ENCODE measurements at regions not wholly inside any gene's neighbourhood (a gene's known extent, or its start where the extent isn't known, plus 50 kb on each side); places are given as distances from the start of the nearest gene placed in this dataset.

- TF ChIP-seq POLR2A (IDR thresholded peaks at IDR 0.05) (no peak), CTCF (IDR thresholded peaks at IDR 0.05) (no peak)
- Histone ChIP-seq H3K27me3 (no peaks in the 10 kb centered on the region), H3K9me3 (replicated peaks in 1 of 3) (no peaks in the 10 kb centered on the region), H3K4me3 (no peak overlapping the region), H3K27ac (no peak overlapping the region), H3K36me3 (replicated peaks in 1 of 2) (no peaks in the 10 kb centered on the region), H3K4me1 (replicated peaks in 1 of 2) (no peaks in the 10 kb centered on the region)
- DNase-seq: no peak
- 48 to 65% (median 57%) methylated on average over 5 of the region's 5 CpGs for WGBS, 4 donors
- intact Hi-C loops (cut with DNase I): no loop called here
These were observed 574.8 kb downstream of the ETV1 start for GRCh38 chr7:13414661-13415107.

GRCh38 chr7:13416071-13416470 is 573.4 kb downstream of the ETV1 start:
- no peak overlapping the region for H3K27ac ChIP-seq
- TF ChIP-seq CTCF (IDR thresholded peaks at IDR 0.05): no peak
- H3K4me1 ChIP-seq (replicated peaks in 1 of 2): no peaks in the 10 kb centered on the region
- no peak for DNase-seq
- intact Hi-C loops (cut with DNase I): no loop called here
- H3K4me3 ChIP-seq: no peak overlapping the region
- WGBS, 4 donors: 62 to 83% (median 69%) methylated on average over 2 of the region's 2 CpGs
- no peaks in the 10 kb centered on the region for H3K36me3 ChIP-seq (replicated peaks in 1 of 2)
- no peaks in the 10 kb centered on the region for H3K9me3 ChIP-seq (replicated peaks in 1 of 3)
- no peaks in the 10 kb centered on the region for H3K27me3 ChIP-seq

- no peaks in the 10 kb centered on the region for H3K36me3 ChIP-seq (replicated peaks in 1 of 2)
- H3K27ac ChIP-seq: no peak overlapping the region
- TF ChIP-seq CTCF (IDR thresholded peaks at IDR 0.05): no peak
- no peak for TF ChIP-seq POLR2A (IDR thresholded peaks at IDR 0.05)
- no peaks in the 10 kb centered on the region for H3K27me3 ChIP-seq
- intact Hi-C loops (cut with DNase I): no loop called here
- no peak overlapping the region for H3K4me3 ChIP-seq
- 41 to 81% (median 60%) methylated on average over 1 of the region's 1 CpG for WGBS, 4 donors
- H3K4me1 ChIP-seq (replicated peaks in 1 of 2): no peaks in the 10 kb centered on the region
- no peaks in the 10 kb centered on the region for H3K9me3 ChIP-seq (replicated peaks in 1 of 3)
- DNase-seq: no peak
These were observed 572.9 kb downstream of the ETV1 start for GRCh38 chr7:13416544-13416943.

GRCh38 chr7:13420726-13421125 is 568.7 kb downstream of the ETV1 start:
- Histone ChIP-seq H3K36me3 (replicated peaks in 1 of 2) (no peaks in the 10 kb centered on the region), H3K27ac (no peak overlapping the region), H3K9me3 (replicated peaks in 1 of 3) (no peaks in the 10 kb centered on the region), H3K4me1 (replicated peaks in 1 of 2) (no peaks in the 10 kb centered on the region), H3K27me3 (no peaks in the 10 kb centered on the region), H3K4me3 (no peak overlapping the region)
- DNase-seq: no peak
- no peak for TF ChIP-seq CTCF (IDR thresholded peaks at IDR 0.05)
- TF ChIP-seq POLR2A (IDR thresholded peaks at IDR 0.05): no peak
- intact Hi-C loops (cut with DNase I): no loop called here
- 79 to 90% (median 85%) methylated on average over 2 of the region's 2 CpGs for WGBS, 4 donors
